K562 (cell line): ENCODE measurements at regions not wholly inside any gene's neighbourhood (a gene's known extent, or its start where the extent isn't known, plus 50 kb on each side); places are given as distances from the start of the nearest gene placed in this dataset.

Experiments used
- CHD2 ChIP-seq: IDR thresholded peaks from 2 replicates; pipeline ENCODE4 v1.6.1; 2011; ENCODE audit warnings: low read depth, low read length
- CREB1 ChIP-seq, 2 experiments: sonication (generic) in 1 of 2; formaldehyde crosslinking in 1 of 2; IDR thresholded peaks; 2 replicates each; pipeline versions ENCODE4 v1.6.1 to v1.8.0; 2012 to 2022; ENCODE audit warnings: inconsistent platforms in 1 of 2, mild to moderate bottlenecking in 1 of 2, missing genetic modification reagents in 1 of 2, moderate library complexity in 1 of 2
- ESRRB ChIP-seq: fragments of 250-450 bp; sonication (Bioruptor Pico); IDR thresholded peaks from 2 replicates; pipeline ENCODE4 v1.5.0; 2020; ENCODE audit warnings: mild to moderate bottlenecking, moderate library complexity, borderline replicate concordance
- KAT8 ChIP-seq: fragments of 450-650 bp; IDR thresholded peaks from 2 replicates; pipeline ENCODE4 v1.6.1; 2016; ENCODE audit warnings: low read depth, mild to moderate bottlenecking
- MYNN ChIP-seq, 2 experiments: sonication (generic); formaldehyde crosslinking in 1 of 2; IDR thresholded peaks; 2 replicates each; pipeline versions ENCODE4 v1.5.0 to v1.6.1; 2016 to 2020; ENCODE audit warnings: antibody characterized with exemption in 1 of 2, missing genetic modification reagents in 1 of 2
- PKNOX1 ChIP-seq: fragments of 450-650 bp; IDR thresholded peaks from 2 replicates; pipeline ENCODE4 v1.6.1; 2016
- POLR2A ChIP-seq: fragments of 450-650 bp; conservative IDR thresholded peaks from 2 replicates; pipeline ENCODE4 v1.6.1; 2016
- ZFP36 ChIP-seq: fragments of 150-350 bp; IDR thresholded peaks from 2 replicates; pipeline ENCODE4 v1.6.1; 2018; ENCODE audit warnings: low read length, low read depth; ENCODE audit not compliant: partially characterized antibody
- ZNF445 ChIP-seq: fragments of 250-450 bp; sonication (Bioruptor Pico); IDR thresholded peaks from 2 replicates; pipeline ENCODE4 v1.4.0; 2020; ENCODE audit warnings: low read depth, mild to moderate bottlenecking, moderate library complexity
- TF ChIP-seq, protein P1 (sequence below), 3 experiments: IDR thresholded peaks in 2 of 3; conservative IDR thresholded peaks in 1 of 3; 2 replicates each; pipeline ENCODE4 v1.5.1; 2011 to 2012; ENCODE audit warnings: low read length in 3 of 3, mild to moderate bottlenecking in 3 of 3, control low read depth in 2 of 3, improper control_type of control experiment in 1 of 3, inconsistent platforms in 1 of 3, low read depth in 1 of 3, mixed read lengths in 1 of 3, moderate library complexity in 1 of 3; ENCODE audit not compliant: insufficient read depth in 2 of 3
- TF ChIP-seq, protein P2 (sequence below): fragments of 450-650 bp; formaldehyde crosslinking; IDR thresholded peaks from 2 replicates; pipeline ENCODE4 v1.4.0; 2022; ENCODE audit warnings: missing genetic modification characterization
- TF ChIP-seq, protein P3 (sequence below), 2 experiments: fragments of 450-650 bp; formaldehyde crosslinking in 1 of 2; IDR thresholded peaks; 2 replicates each; pipeline versions ENCODE4 v1.4.0 to v1.6.1; 2014 to 2020; ENCODE audit warnings: mild to moderate bottlenecking in 2 of 2, borderline replicate concordance in 1 of 2, low read depth in 1 of 2

DNA sequence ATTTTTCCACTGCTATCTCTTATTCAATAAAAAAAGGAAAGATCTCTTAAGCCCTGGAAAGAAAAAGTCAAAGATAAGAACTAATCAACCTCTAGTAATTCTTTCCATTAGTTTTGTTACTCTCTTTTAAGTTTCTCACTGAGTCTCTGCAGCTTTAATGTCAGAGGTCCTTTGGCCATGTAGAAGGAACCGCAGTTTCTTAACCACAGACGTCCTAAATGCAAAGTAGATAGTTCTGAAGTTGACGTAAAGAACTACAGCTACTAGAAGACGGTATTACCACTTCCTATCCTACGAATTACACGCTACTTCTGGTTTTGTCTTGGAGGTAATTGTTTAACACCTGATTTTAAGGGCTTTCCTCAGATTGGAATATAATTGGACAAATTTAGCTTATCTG lies 325.9 kb downstream of the ANKRD50 start:
- TF ChIP-seq ZFP36 (no peak), CHD2 (no peak), MYNN (IDR thresholded peaks at IDR 0.05) (no peak), MYNN (CRISPR knock-in tag; IDR thresholded peaks at IDR 0.05) (no peak), KAT8 (no peak), POLR2A (no peak), PKNOX1 (no peak), ESRRB (no peak), ZNF445 (CRISPR knock-in tag) (no peak), CREB1 (IDR thresholded peaks at IDR 0.05) (no peak), CREB1 (CRISPR knock-in tag; IDR thresholded peaks at IDR 0.05) (no peak)
- TF ChIP-seq, protein P1, sequence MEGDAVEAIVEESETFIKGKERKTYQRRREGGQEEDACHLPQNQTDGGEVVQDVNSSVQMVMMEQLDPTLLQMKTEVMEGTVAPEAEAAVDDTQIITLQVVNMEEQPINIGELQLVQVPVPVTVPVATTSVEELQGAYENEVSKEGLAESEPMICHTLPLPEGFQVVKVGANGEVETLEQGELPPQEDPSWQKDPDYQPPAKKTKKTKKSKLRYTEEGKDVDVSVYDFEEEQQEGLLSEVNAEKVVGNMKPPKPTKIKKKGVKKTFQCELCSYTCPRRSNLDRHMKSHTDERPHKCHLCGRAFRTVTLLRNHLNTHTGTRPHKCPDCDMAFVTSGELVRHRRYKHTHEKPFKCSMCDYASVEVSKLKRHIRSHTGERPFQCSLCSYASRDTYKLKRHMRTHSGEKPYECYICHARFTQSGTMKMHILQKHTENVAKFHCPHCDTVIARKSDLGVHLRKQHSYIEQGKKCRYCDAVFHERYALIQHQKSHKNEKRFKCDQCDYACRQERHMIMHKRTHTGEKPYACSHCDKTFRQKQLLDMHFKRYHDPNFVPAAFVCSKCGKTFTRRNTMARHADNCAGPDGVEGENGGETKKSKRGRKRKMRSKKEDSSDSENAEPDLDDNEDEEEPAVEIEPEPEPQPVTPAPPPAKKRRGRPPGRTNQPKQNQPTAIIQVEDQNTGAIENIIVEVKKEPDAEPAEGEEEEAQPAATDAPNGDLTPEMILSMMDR (IDR thresholded peaks at IDR 0.05 in 2 of 3, conservative IDR thresholded peaks at IDR 0.05 in 1 of 3; ENCODE audit: insufficient read depth in 2 of 3, low read depth in 1 of 3, low read length in 3 of 3) = no peak
- TF ChIP-seq, protein P2, sequence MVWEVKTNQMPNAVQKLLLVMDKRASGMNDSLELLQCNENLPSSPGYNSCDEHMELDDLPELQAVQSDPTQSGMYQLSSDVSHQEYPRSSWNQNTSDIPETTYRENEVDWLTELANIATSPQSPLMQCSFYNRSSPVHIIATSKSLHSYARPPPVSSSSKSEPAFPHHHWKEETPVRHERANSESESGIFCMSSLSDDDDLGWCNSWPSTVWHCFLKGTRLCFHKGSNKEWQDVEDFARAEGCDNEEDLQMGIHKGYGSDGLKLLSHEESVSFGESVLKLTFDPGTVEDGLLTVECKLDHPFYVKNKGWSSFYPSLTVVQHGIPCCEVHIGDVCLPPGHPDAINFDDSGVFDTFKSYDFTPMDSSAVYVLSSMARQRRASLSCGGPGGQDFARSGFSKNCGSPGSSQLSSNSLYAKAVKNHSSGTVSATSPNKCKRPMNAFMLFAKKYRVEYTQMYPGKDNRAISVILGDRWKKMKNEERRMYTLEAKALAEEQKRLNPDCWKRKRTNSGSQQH (CRISPR knock-in tag) = no peak
- TF ChIP-seq, protein P3, sequence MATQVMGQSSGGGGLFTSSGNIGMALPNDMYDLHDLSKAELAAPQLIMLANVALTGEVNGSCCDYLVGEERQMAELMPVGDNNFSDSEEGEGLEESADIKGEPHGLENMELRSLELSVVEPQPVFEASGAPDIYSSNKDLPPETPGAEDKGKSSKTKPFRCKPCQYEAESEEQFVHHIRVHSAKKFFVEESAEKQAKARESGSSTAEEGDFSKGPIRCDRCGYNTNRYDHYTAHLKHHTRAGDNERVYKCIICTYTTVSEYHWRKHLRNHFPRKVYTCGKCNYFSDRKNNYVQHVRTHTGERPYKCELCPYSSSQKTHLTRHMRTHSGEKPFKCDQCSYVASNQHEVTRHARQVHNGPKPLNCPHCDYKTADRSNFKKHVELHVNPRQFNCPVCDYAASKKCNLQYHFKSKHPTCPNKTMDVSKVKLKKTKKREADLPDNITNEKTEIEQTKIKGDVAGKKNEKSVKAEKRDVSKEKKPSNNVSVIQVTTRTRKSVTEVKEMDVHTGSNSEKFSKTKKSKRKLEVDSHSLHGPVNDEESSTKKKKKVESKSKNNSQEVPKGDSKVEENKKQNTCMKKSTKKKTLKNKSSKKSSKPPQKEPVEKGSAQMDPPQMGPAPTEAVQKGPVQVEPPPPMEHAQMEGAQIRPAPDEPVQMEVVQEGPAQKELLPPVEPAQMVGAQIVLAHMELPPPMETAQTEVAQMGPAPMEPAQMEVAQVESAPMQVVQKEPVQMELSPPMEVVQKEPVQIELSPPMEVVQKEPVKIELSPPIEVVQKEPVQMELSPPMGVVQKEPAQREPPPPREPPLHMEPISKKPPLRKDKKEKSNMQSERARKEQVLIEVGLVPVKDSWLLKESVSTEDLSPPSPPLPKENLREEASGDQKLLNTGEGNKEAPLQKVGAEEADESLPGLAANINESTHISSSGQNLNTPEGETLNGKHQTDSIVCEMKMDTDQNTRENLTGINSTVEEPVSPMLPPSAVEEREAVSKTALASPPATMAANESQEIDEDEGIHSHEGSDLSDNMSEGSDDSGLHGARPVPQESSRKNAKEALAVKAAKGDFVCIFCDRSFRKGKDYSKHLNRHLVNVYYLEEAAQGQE (IDR thresholded peaks at IDR 0.05; ENCODE audit: borderline replicate concordance) = no peak
- TF ChIP-seq, protein P3 (CRISPR knock-in tag; IDR thresholded peaks at IDR 0.05; ENCODE audit: low read depth) = no peak
